ENCODE measurements at regions not wholly inside any gene's neighbourhood (a gene's known extent, or its start where the extent isn't known, plus 50 kb on each side); places are given as distances from the start of the nearest gene placed in this dataset.
A peak's percentile ranks its signal among the peaks of the same experiment; 100 is the strongest.
"Not testable (repeated sequence)": the region's sequence is repeated elsewhere in the genome, so short reads cannot be mapped to it uniquely, and the experiment has no call there.

GRCh38 chr3:15851735-15852134 is 54.0 kb upstream of the ANKRD28 start:
- DNase-seq = no peak

- DNase-seq = peak; percentile 46 to 53
Measured at GRCh38 chr3:15858547-15859506, 61.0 kb upstream of the ANKRD28 start.

- peak; percentile 63 to 70 for DNase-seq
Measured at GRCh38 chr3:15859507-15860013, 61.8 kb upstream of the ANKRD28 start.

- peak; percentile 4 to 8 for DNase-seq
Measured at GRCh38 chr3:15860014-15860934, 62.5 kb upstream of the ANKRD28 start.

GRCh38 chr3:15861163-15861562 is 63.4 kb upstream of the ANKRD28 start:
- DNase-seq = no peak

- DNase-seq = no peak
Measured at GRCh38 chr3:15872807-15873206, 75.0 kb upstream of the ANKRD28 start.

GRCh38 chr3:15873415-15873814 is 75.6 kb upstream of the ANKRD28 start:
- DNase-seq = no peak

GRCh38 chr3:15875016-15875689 is 77.4 kb upstream of the ANKRD28 start:
- DNase-seq = no peak

- DNase-seq = no peak
Measured at GRCh38 chr3:15876669-15877068, 78.9 kb upstream of the ANKRD28 start.

- no peak for DNase-seq
Measured at GRCh38 chr3:15877813-15878212, 80.0 kb upstream of the ANKRD28 start.

GRCh38 chr3:15879787-15880186 is 82.0 kb upstream of the ANKRD28 start:
- DNase-seq = not testable (repeated sequence)

GRCh38 chr3:15882577-15882976 is 84.8 kb upstream of the ANKRD28 start:
- no peak for DNase-seq

- no peak for DNase-seq
Measured at GRCh38 chr3:15884132-15884531, 86.4 kb upstream of the ANKRD28 start.

- DNase-seq = no peak
Measured at GRCh38 chr3:15886521-15886920, 88.7 kb upstream of the ANKRD28 start.

GRCh38 chr3:15887261-15887660 is 89.5 kb upstream of the ANKRD28 start:
- no peak for DNase-seq

- no peak for DNase-seq
Measured at GRCh38 chr3:15889936-15890335, 92.2 kb upstream of the ANKRD28 start.

- no peak for DNase-seq
Measured at GRCh38 chr3:15892311-15893227, 94.8 kb upstream of the ANKRD28 start.

GRCh38 chr3:15894382-15894781 is 96.6 kb upstream of the ANKRD28 start:
- no peak for DNase-seq

GRCh38 chr3:15896500-15896899 is 98.7 kb upstream of the ANKRD28 start:
- DNase-seq = no peak

GRCh38 chr3:15899388-15899787 is 101.6 kb upstream of the ANKRD28 start:
- DNase-seq = no peak

- no peak for DNase-seq
Measured at GRCh38 chr3:15903164-15903563, 105.4 kb upstream of the ANKRD28 start.

Data from activated CD4-positive, alpha-beta T cell treated with anti-CD3 and anti-CD28 coated beads, Interleukin-2, amount 50 U/mL, for 4 hours (primary cell).